GM19035 (cell line): ENCODE measurements at regions not wholly inside any gene's neighbourhood (a gene's known extent, or its start where the extent isn't known, plus 50 kb on each side); places are given as distances from the start of the nearest gene placed in this dataset.
"Not testable (repeated sequence)": the region's sequence is repeated elsewhere in the genome, so short reads cannot be mapped to it uniquely, and the experiment has no call there.

Source experiments
- ATAC-seq: cut with Tn5 transposase; IDR thresholded peaks from one replicate; pipeline ENCODE4 v1.9.1; 2021; ENCODE audit not compliant: unreplicated experiment

- no peak for ATAC-seq
Observed at GRCh38 chr5:158521995-158522394, 577.7 kb downstream of the EBF1 start.

GRCh38 chr5:158519433-158520021 lies 580.2 kb downstream of the EBF1 start:
- no peak for ATAC-seq

GRCh38 chr5:158516521-158516920 lies 583.2 kb downstream of the EBF1 start:
- no peak for ATAC-seq

- ATAC-seq = no peak
Observed at GRCh38 chr5:158514986-158515359, 584.7 kb downstream of the EBF1 start.

- no peak for ATAC-seq
Observed at GRCh38 chr5:158514319-158514985, 585.3 kb downstream of the EBF1 start.

GRCh38 chr5:158513490-158514318 lies 586.0 kb downstream of the EBF1 start:
- no peak for ATAC-seq

GRCh38 chr5:158511454-158511853 lies 588.3 kb downstream of the EBF1 start:
- ATAC-seq = peak; percentile 73

GRCh38 chr5:158510479-158510878 lies 589.2 kb downstream of the EBF1 start:
- no peak for ATAC-seq

GRCh38 chr5:158506648-158507047 lies 593.1 kb downstream of the EBF1 start:
- no peak for ATAC-seq

- no peak for ATAC-seq
Observed at GRCh38 chr5:158502686-158503085, 597.0 kb downstream of the EBF1 start.

GRCh38 chr5:158499892-158500418 lies 599.8 kb downstream of the EBF1 start:
- ATAC-seq = no peak

GRCh38 chr5:158499075-158499891 lies 600.4 kb downstream of the EBF1 start:
- no peak for ATAC-seq

GRCh38 chr5:158496624-158497023 lies 603.1 kb downstream of the EBF1 start:
- no peak for ATAC-seq

- ATAC-seq = no peak
Observed at GRCh38 chr5:158494541-158494940, 605.2 kb downstream of the EBF1 start.

- not testable (repeated sequence) for ATAC-seq
Observed at GRCh38 chr5:158494044-158494443, 605.7 kb downstream of the EBF1 start.

- ATAC-seq = no peak
Observed at GRCh38 chr5:158492841-158493242, 606.9 kb downstream of the EBF1 start.

GRCh38 chr5:158492136-158492535 lies 607.6 kb downstream of the EBF1 start:
- ATAC-seq = no peak

- no peak for ATAC-seq
Observed at GRCh38 chr5:158487664-158488063, 612.1 kb downstream of the EBF1 start.

- no peak for ATAC-seq
Observed at GRCh38 chr5:158487156-158487555, 612.6 kb downstream of the EBF1 start.

GRCh38 chr5:158486566-158486965 lies 613.1 kb downstream of the EBF1 start:
- ATAC-seq = no peak

- ATAC-seq = no peak
Observed at GRCh38 chr5:158485604-158486081, 614.1 kb downstream of the EBF1 start.
